HEK293 (cell line): ENCODE measurements at regions not wholly inside any gene's neighbourhood (a gene's known extent, or its start where the extent isn't known, plus 50 kb on each side); places are given as distances from the start of the nearest gene placed in this dataset.

Source experiments
- CTCF ChIA-PET: fragments of 350-600 bp; formaldehyde crosslinking; extraction: SDS; loops from one replicate; lab custom pipeline; 2021; ENCODE audit warnings: antibody characterized with exemption; lab: Yijun Ruan, JAX
- POLR2A ChIA-PET: fragments of 300-600 bp; formaldehyde crosslinking; extraction: SDS; loops from one replicate; lab custom pipeline; 2020; ENCODE audit warnings: antibody characterized with exemption, inconsistent platforms; lab: Yijun Ruan, JAX
- H3K27ac ChIP-seq: fragments of 200-500 bp; sonication (Bioruptor generic); 2 replicates; pipeline ENCODE4 v1.5.1; 2014; ENCODE audit warnings: low read depth, low read length, control low read depth, inconsistent platforms; ENCODE audit errors: extremely low read depth
- H3K36me3 ChIP-seq, 2 experiments: fragments of 200-500 bp in 1 of 2; sonication (Bioruptor generic) in 1 of 2; 1 replicate in 1 of 2; 2 replicates in 1 of 2; pipeline ENCODE4 v1.5.1; 2014 to 2017; ENCODE audit warnings: inconsistent platforms in 2 of 2, low read length in 2 of 2; ENCODE audit not compliant: control insufficient read depth in 2 of 2, insufficient read depth in 1 of 2
- H3K4me1 ChIP-seq: fragments of 200-500 bp; sonication (Bioruptor generic); 2 replicates; pipeline ENCODE4 v1.5.1; 2014; ENCODE audit warnings: mild to moderate bottlenecking, low read length, inconsistent platforms; ENCODE audit not compliant: control insufficient read depth, insufficient read depth
- H3K4me3 ChIP-seq: 2 replicates; pipeline ENCODE4 v1.5.1; 2011; ENCODE audit warnings: low read depth, mild to moderate bottlenecking, control low read depth, low read length, moderate library complexity
- H3K9me3 ChIP-seq: fragments of 200-500 bp; sonication (Bioruptor generic); 2 replicates; pipeline ENCODE4 v1.5.1; 2014; ENCODE audit warnings: low read depth, low read length, inconsistent platforms; ENCODE audit not compliant: control insufficient read depth, insufficient read depth
- GLIS1 ChIP-seq: fragments of 450-650 bp; formaldehyde crosslinking; IDR thresholded peaks from 2 replicates; pipeline ENCODE4 v1.5.1; 2016; ENCODE audit warnings: missing biosample characterization, missing genetic modification characterization
- KLF16 ChIP-seq: fragments of 450-650 bp; formaldehyde crosslinking; IDR thresholded peaks from 2 replicates; pipeline ENCODE4 v1.5.1; 2017; ENCODE audit warnings: missing biosample characterization, missing genetic modification characterization
- OSR2 ChIP-seq: fragments of 450-650 bp; formaldehyde crosslinking; IDR thresholded peaks from 2 replicates; pipeline ENCODE4 v1.5.1; 2016; ENCODE audit warnings: missing biosample characterization, missing genetic modification characterization
- PRDM4 ChIP-seq: fragments of 450-650 bp; formaldehyde crosslinking; IDR thresholded peaks from 2 replicates; pipeline ENCODE4 v1.5.1; 2017; ENCODE audit warnings: missing biosample characterization, missing genetic modification characterization
- SP7 ChIP-seq: fragments of 450-650 bp; formaldehyde crosslinking; IDR thresholded peaks from 2 replicates; pipeline ENCODE4 v1.5.1; 2016; ENCODE audit warnings: missing biosample characterization, missing genetic modification characterization
- WT1 ChIP-seq: fragments of 450-650 bp; formaldehyde crosslinking; IDR thresholded peaks from 2 replicates; pipeline ENCODE4 v1.5.1; 2016; ENCODE audit warnings: missing biosample characterization, missing genetic modification characterization
- ZBTB11 ChIP-seq: fragments of 450-650 bp; formaldehyde crosslinking; conservative IDR thresholded peaks from 2 replicates; pipeline ENCODE4 v1.5.1; 2016; ENCODE audit warnings: low read depth, missing biosample characterization, missing genetic modification characterization
- ZNF132 ChIP-seq: fragments of 450-650 bp; formaldehyde crosslinking; IDR thresholded peaks from 2 replicates; pipeline ENCODE4 v1.5.1; 2017; ENCODE audit warnings: missing biosample characterization, missing genetic modification characterization, borderline replicate concordance
- ZNF19 ChIP-seq: fragments of 450-650 bp; formaldehyde crosslinking; IDR thresholded peaks from 2 replicates; pipeline ENCODE4; 2016; ENCODE audit warnings: missing biosample characterization, missing genetic modification characterization, low read depth
- ZNF214 ChIP-seq: fragments of 450-650 bp; formaldehyde crosslinking; IDR thresholded peaks from 2 replicates; pipeline ENCODE4 v1.5.1; 2017; ENCODE audit warnings: missing biosample characterization, mild to moderate bottlenecking, missing genetic modification characterization, borderline replicate concordance
- ZNF335 ChIP-seq: fragments of 450-650 bp; formaldehyde crosslinking; conservative IDR thresholded peaks from 2 replicates; pipeline ENCODE4 v1.5.1; 2016; ENCODE audit warnings: missing biosample characterization, missing genetic modification characterization
- ZNF449 ChIP-seq: fragments of 450-650 bp; formaldehyde crosslinking; IDR thresholded peaks from 2 replicates; pipeline ENCODE4 v1.5.1; 2017; ENCODE audit warnings: missing biosample characterization, mild to moderate bottlenecking, missing genetic modification characterization, moderate library complexity
- ZNF548 ChIP-seq: fragments of 450-650 bp; formaldehyde crosslinking; IDR thresholded peaks from 2 replicates; pipeline ENCODE4 v1.5.1; 2016; ENCODE audit warnings: missing biosample characterization, missing genetic modification characterization
- ZNF561 ChIP-seq: fragments of 450-650 bp; IDR thresholded peaks from 2 replicates; pipeline ENCODE4 v1.5.1; 2018; ENCODE audit warnings: missing biosample characterization, missing genetic modification characterization, borderline replicate concordance
- ZNF707 ChIP-seq: fragments of 450-650 bp; formaldehyde crosslinking; IDR thresholded peaks from 2 replicates; pipeline ENCODE4 v1.5.1; 2016; ENCODE audit warnings: missing biosample characterization, missing genetic modification characterization
- ZNF792 ChIP-seq: fragments of 450-650 bp; formaldehyde crosslinking; IDR thresholded peaks from 2 replicates; pipeline ENCODE4 v1.5.1; 2016; ENCODE audit warnings: missing biosample characterization, missing genetic modification characterization
- ZSCAN30 ChIP-seq: fragments of 450-650 bp; IDR thresholded peaks from 2 replicates; pipeline ENCODE4 v1.5.1; 2018; ENCODE audit warnings: missing biosample characterization, mild to moderate bottlenecking, missing genetic modification characterization, moderate library complexity
- TF ChIP-seq, protein P1 (sequence below): fragments of 450-650 bp; formaldehyde crosslinking; IDR thresholded peaks from 2 replicates; pipeline ENCODE4 v1.5.1; 2016; ENCODE audit warnings: missing biosample characterization, missing genetic modification characterization

DNA sequence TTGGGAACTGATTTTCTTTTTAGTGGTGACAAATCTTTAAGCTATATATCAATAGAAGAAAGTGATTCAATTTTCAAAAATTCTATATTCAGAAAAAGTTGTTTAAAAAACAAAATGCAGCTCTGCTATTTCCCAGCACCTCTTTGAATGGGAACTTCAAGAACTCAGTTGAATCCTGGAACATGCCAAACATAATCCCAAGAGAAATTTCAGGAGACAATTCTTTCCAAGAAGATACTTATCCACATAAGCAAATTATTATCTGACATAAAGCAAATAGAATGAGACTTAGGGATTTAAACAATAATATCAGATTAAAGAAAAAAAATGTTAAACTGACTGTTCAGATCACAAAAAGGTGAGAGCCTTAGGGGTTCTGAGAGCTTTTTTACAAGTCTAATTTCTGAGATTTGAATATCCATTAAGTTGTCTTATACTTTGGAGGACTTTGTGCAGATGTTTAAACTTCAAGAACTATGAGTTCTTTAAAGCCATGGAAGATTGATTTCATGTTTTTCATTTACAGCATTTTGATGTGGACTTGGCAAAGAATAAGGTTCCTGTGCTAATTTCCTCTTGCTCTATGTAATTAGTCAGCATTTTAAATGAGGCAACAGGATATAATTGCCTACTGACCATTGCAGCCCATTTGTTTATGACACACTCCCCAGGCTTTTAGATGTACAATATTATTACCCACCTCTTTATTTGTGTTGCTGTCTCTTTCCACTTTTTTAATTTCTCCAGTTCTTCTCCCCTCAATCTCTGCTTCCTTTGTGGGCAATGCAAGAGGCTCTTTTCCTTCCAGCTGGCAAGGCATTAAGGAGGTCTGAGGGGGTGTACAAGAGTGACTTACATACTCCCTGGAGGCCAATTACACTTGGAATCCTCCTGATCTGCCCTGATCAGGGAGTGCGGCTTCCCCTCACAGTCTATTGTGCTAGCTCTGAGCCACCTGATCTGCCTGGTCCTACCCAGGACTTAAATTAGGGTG, 419.1 kb downstream of the NR2F1-AS1 start:
- Histone ChIP-seq H3K4me1 (no peaks in the 10 kb centered on the region; the same call in 1 of the 2 replicates), H3K9me3 (no peaks in the 10 kb centered on the region), H3K4me3 (no peak overlapping the region), H3K27ac (no peak overlapping the region), H3K36me3 (no peaks in the 10 kb centered on the region)
- no peak for TF ChIP-seq ZNF707 (tag by site-specific recombination)
- TF ChIP-seq WT1 (tag by site-specific recombination) = peak; percentile 73
- no peak for TF ChIP-seq ZNF548 (tag by site-specific recombination)
- TF ChIP-seq KLF16 (tag by site-specific recombination) = no peak
- no peak for TF ChIP-seq ZSCAN30
- TF ChIP-seq ZBTB11 (tag by site-specific recombination) = no peak
- peak; percentile 42 for TF ChIP-seq SP7 (tag by site-specific recombination)
- TF ChIP-seq, protein P1, sequence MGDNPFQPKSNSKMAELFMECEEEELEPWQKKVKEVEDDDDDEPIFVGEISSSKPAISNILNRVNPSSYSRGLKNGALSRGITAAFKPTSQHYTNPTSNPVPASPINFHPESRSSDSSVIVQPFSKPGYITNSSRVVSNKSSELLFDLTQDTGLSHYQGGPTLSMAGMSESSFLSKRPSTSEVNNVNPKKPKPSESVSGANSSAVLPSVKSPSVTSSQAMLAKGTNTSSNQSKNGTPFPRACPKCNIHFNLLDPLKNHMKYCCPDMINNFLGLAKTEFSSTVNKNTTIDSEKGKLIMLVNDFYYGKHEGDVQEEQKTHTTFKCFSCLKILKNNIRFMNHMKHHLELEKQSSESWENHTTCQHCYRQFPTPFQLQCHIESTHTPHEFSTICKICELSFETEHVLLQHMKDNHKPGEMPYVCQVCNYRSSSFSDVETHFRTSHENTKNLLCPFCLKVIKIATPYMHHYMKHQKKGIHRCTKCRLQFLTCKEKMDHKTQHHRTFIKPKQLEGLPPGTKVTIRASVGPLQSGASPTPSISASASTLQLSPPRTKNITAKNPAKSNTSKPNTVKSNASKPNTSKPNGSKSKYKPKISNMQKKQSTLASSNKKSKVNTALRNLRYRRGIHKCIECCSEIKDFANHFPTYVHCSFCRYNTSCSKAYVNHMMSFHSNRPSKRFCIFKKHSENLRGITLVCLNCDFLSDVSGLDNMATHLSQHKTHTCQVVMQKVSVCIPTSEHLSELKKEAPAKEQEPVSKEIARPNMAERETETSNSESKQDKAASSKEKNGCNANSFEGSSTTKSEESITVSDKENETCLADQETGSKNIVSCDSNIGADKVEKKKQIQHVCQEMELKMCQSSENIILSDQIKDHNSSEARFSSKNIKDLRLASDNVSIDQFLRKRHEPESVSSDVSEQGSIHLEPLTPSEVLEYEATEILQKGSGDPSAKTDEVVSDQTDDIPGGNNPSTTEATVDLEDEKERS = no peak
- no peak for TF ChIP-seq ZNF214 (tag by site-specific recombination)
- no peak for TF ChIP-seq ZNF132 (tag by site-specific recombination)
- no peak for TF ChIP-seq ZNF449 (tag by site-specific recombination)
- no peak for TF ChIP-seq GLIS1 (tag by site-specific recombination)
- ChIA-PET POLR2A (no interaction called here), CTCF (interaction anchor here (1.1 kb wide), 1 partner anchor 16 kb away, joined by 3 read pairs; no protein-coding TSS in a partner anchor)

GRCh38 chr5:93158841-93159240, 422.2 kb downstream of the NR2F1-AS1 start:
- POLR2A ChIA-PET = no interaction called here
- no peaks in the 10 kb centered on the region for H3K36me3 ChIP-seq
- TF ChIP-seq ZNF335 (no peak), OSR2 (tag by site-specific recombination) (no peak), PRDM4 (tag by site-specific recombination) (no peak), ZNF19 (no peak), ZNF792 (tag by site-specific recombination) (no peak), ZNF561 (no peak)
- TF ChIP-seq, all 188 proteins: peak for 0
- Histone ChIP-seq H3K9me3 (no peaks in the 10 kb centered on the region), H3K4me1 (no peaks in the 10 kb centered on the region; the same call in 1 of the 2 replicates), H3K4me3 (no peak overlapping the region), H3K27ac (no peak overlapping the region)
- CTCF ChIA-PET = no interaction called here
